ENCODE measurements at regions not wholly inside any gene's neighbourhood (a gene's known extent, or its start where the extent isn't known, plus 50 kb on each side); places are given as distances from the start of the nearest gene placed in this dataset.
A peak's percentile ranks its signal among the peaks of the same experiment; 100 is the strongest.

GRCh38 chr10:2926918-2927660 lies 140.3 kb upstream of the PFKP start:
- DNase-seq (no peak), ATAC-seq (no peak)
- TF ChIP-seq, protein P1, sequence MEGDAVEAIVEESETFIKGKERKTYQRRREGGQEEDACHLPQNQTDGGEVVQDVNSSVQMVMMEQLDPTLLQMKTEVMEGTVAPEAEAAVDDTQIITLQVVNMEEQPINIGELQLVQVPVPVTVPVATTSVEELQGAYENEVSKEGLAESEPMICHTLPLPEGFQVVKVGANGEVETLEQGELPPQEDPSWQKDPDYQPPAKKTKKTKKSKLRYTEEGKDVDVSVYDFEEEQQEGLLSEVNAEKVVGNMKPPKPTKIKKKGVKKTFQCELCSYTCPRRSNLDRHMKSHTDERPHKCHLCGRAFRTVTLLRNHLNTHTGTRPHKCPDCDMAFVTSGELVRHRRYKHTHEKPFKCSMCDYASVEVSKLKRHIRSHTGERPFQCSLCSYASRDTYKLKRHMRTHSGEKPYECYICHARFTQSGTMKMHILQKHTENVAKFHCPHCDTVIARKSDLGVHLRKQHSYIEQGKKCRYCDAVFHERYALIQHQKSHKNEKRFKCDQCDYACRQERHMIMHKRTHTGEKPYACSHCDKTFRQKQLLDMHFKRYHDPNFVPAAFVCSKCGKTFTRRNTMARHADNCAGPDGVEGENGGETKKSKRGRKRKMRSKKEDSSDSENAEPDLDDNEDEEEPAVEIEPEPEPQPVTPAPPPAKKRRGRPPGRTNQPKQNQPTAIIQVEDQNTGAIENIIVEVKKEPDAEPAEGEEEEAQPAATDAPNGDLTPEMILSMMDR (IDR thresholded peaks at IDR 0.05): no peak
- intact Hi-C loops (cut with DNase I, micrococcal nuclease): loop anchor here in 1 of 2 donors (5.0 kb wide), 1 partner anchor 115 kb away; no protein-coding TSS in a partner anchor
- Histone ChIP-seq H3K4me3 (no peak overlapping the region), H3K4me1 (ENCODE audit: low read depth) (no peaks in the 10 kb centered on the region), H3K36me3 (ENCODE audit: low read depth) (no peaks in the 10 kb centered on the region), H3K9me3 (no peaks in the 10 kb centered on the region)

DNA sequence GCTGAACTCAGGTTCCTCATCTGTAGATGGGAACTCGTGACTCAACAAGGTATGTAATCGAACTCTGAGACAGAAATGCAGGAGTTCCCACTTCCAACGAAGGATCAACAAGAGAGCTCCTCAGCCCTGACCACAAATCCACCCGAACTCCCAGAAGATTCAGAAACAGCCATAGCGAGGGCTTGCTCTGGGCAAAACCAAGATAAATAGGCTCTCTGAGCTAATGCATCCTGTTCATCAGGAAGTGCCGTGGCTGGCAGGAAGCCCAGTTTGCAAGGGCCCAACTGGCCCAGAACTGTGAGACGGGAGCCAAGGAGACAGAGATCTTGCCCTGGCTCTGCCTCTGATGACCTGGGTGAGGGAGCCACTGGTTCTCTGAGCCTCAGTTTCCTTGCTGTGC lies 141.7 kb upstream of the PFKP start:
- no peaks in the 10 kb centered on the region for H3K36me3 ChIP-seq (ENCODE audit: low read depth)
- peaks cover 1% of the 10 kb centered on the region for H3K4me1 ChIP-seq (ENCODE audit: low read depth)
- no peaks in the 10 kb centered on the region for H3K9me3 ChIP-seq
- peak; percentile 48 for ATAC-seq
- peak; percentile 49 to 69 (median 49) for DNase-seq
- intact Hi-C loops (cut with DNase I, micrococcal nuclease): loop anchor here in 1 of 2 donors (5.0 kb wide), 1 partner anchor 117 kb away; no protein-coding TSS in a partner anchor
- no peak overlapping the region for H3K4me3 ChIP-seq
- TF ChIP-seq, protein P1 (IDR thresholded peaks at IDR 0.05): no peak

GRCh38 chr10:2924431-2924830 lies 142.9 kb upstream of the PFKP start:
- DNase-seq (no peak), ATAC-seq (no peak)
- H3K36me3 ChIP-seq (ENCODE audit: low read depth): no peaks in the 10 kb centered on the region
- no peak overlapping the region for H3K4me3 ChIP-seq
- intact Hi-C loops (cut with DNase I, micrococcal nuclease): no loop called here
- H3K4me1 ChIP-seq (ENCODE audit: low read depth): peaks cover 3% of the 10 kb centered on the region
- TF ChIP-seq, protein P1 (IDR thresholded peaks at IDR 0.05): no peak
- no peaks in the 10 kb centered on the region for H3K9me3 ChIP-seq

- no peak for DNase-seq
- no peak for ATAC-seq
- Histone ChIP-seq H3K9me3 (no peaks in the 10 kb centered on the region), H3K4me3 (no peak overlapping the region), H3K36me3 (ENCODE audit: low read depth) (no peaks in the 10 kb centered on the region), H3K4me1 (ENCODE audit: low read depth) (peaks cover 3% of the 10 kb centered on the region)
- intact Hi-C loops (cut with DNase I, micrococcal nuclease): no loop called here
- TF ChIP-seq, protein P1 (IDR thresholded peaks at IDR 0.05): no peak
Measured at GRCh38 chr10:2921956-2922680, 145.2 kb upstream of the PFKP start.

- TF ChIP-seq, protein P1 (IDR thresholded peaks at IDR 0.05): no peak
- peak; percentile 69 for ATAC-seq
- intact Hi-C loops (cut with DNase I, micrococcal nuclease): no loop called here
- H3K4me3 ChIP-seq: no peak overlapping the region
- peaks cover 3% of the 10 kb centered on the region for H3K4me1 ChIP-seq (ENCODE audit: low read depth)
- DNase-seq: peak in 1 of 3 donors; percentile 37
- H3K9me3 ChIP-seq: no peaks in the 10 kb centered on the region
- no peaks in the 10 kb centered on the region for H3K36me3 ChIP-seq (ENCODE audit: low read depth)
Measured at GRCh38 chr10:2920637-2921036, 146.7 kb upstream of the PFKP start.

Data from mucosa of descending colon (tissue), 3 donors.